ENCODE measurements at regions not wholly inside any gene's neighbourhood (a gene's known extent, or its start where the extent isn't known, plus 50 kb on each side); places are given as distances from the start of the nearest gene placed in this dataset.

GRCh38 chr9:109574061-109574882 is 76.2 kb upstream of the PTPN3 start:
- no peaks in the 10 kb centered on the region for H3K9me3 ChIP-seq (ENCODE audit: control insufficient read depth, insufficient read depth, low read length)
- H3K9ac ChIP-seq (ENCODE audit: low read depth, low read length) = no peak overlapping the region
- H3K4me1 ChIP-seq (ENCODE audit: control insufficient read depth, insufficient read depth, low read length) = no peaks in the 10 kb centered on the region
- H3K36me3 ChIP-seq (ENCODE audit: control insufficient read depth, insufficient read depth, low read length) = no peaks in the 10 kb centered on the region
- H3K4me3 ChIP-seq (ENCODE audit: low read depth, low read length) = no peak overlapping the region
- no peaks in the 10 kb centered on the region for H3K27me3 ChIP-seq (ENCODE audit: control insufficient read depth, insufficient read depth, low read length)

GRCh38 chr9:109576762-109577161 is 78.7 kb upstream of the PTPN3 start:
- Histone ChIP-seq H3K9ac (ENCODE audit: low read depth, low read length) (no peak overlapping the region), H3K4me3 (ENCODE audit: low read depth, low read length) (no peak overlapping the region), H3K27me3 (ENCODE audit: control insufficient read depth, insufficient read depth, low read length) (no peaks in the 10 kb centered on the region), H3K9me3 (ENCODE audit: control insufficient read depth, insufficient read depth, low read length) (no peaks in the 10 kb centered on the region), H3K4me1 (ENCODE audit: control insufficient read depth, insufficient read depth, low read length) (no peaks in the 10 kb centered on the region), H3K36me3 (ENCODE audit: control insufficient read depth, insufficient read depth, low read length) (no peaks in the 10 kb centered on the region)

GRCh38 chr9:109579191-109579948 is 81.3 kb upstream of the PTPN3 start:
- Histone ChIP-seq H3K9me3 (ENCODE audit: control insufficient read depth, insufficient read depth, low read length) (no peaks in the 10 kb centered on the region), H3K4me3 (ENCODE audit: low read depth, low read length) (no peak overlapping the region), H3K36me3 (ENCODE audit: control insufficient read depth, insufficient read depth, low read length) (no peaks in the 10 kb centered on the region), H3K9ac (ENCODE audit: low read depth, low read length) (no peak overlapping the region), H3K4me1 (ENCODE audit: control insufficient read depth, insufficient read depth, low read length) (no peaks in the 10 kb centered on the region), H3K27me3 (ENCODE audit: control insufficient read depth, insufficient read depth, low read length) (no peaks in the 10 kb centered on the region)

- Histone ChIP-seq H3K9me3 (ENCODE audit: control insufficient read depth, insufficient read depth, low read length) (no peaks in the 10 kb centered on the region), H3K4me1 (ENCODE audit: control insufficient read depth, insufficient read depth, low read length) (no peaks in the 10 kb centered on the region), H3K4me3 (ENCODE audit: low read depth, low read length) (no peak overlapping the region), H3K36me3 (ENCODE audit: control insufficient read depth, insufficient read depth, low read length) (no peaks in the 10 kb centered on the region), H3K27me3 (ENCODE audit: control insufficient read depth, insufficient read depth, low read length) (no peaks in the 10 kb centered on the region), H3K9ac (ENCODE audit: low read depth, low read length) (no peak overlapping the region)
Measured at GRCh38 chr9:109582386-109582785, 84.3 kb upstream of the PTPN3 start.

- H3K9ac ChIP-seq (ENCODE audit: low read depth, low read length) = no peak overlapping the region
- no peaks in the 10 kb centered on the region for H3K4me1 ChIP-seq (ENCODE audit: control insufficient read depth, insufficient read depth, low read length)
- H3K27me3 ChIP-seq (ENCODE audit: control insufficient read depth, insufficient read depth, low read length) = no peaks in the 10 kb centered on the region
- H3K4me3 ChIP-seq (ENCODE audit: low read depth, low read length) = no peak overlapping the region
- H3K9me3 ChIP-seq (ENCODE audit: control insufficient read depth, insufficient read depth, low read length) = no peaks in the 10 kb centered on the region
- no peaks in the 10 kb centered on the region for H3K36me3 ChIP-seq (ENCODE audit: control insufficient read depth, insufficient read depth, low read length)
Measured at GRCh38 chr9:109584205-109584604, 86.1 kb upstream of the PTPN3 start.

GRCh38 chr9:109585796-109586195 is 87.7 kb upstream of the PTPN3 start:
- no peaks in the 10 kb centered on the region for H3K9me3 ChIP-seq (ENCODE audit: control insufficient read depth, insufficient read depth, low read length)
- H3K36me3 ChIP-seq (ENCODE audit: control insufficient read depth, insufficient read depth, low read length) = no peaks in the 10 kb centered on the region
- no peak overlapping the region for H3K9ac ChIP-seq (ENCODE audit: low read depth, low read length)
- no peaks in the 10 kb centered on the region for H3K27me3 ChIP-seq (ENCODE audit: control insufficient read depth, insufficient read depth, low read length)
- H3K4me1 ChIP-seq (ENCODE audit: control insufficient read depth, insufficient read depth, low read length) = no peaks in the 10 kb centered on the region
- H3K4me3 ChIP-seq (ENCODE audit: low read depth, low read length) = no peak overlapping the region

GRCh38 chr9:109586993-109587392 is 88.9 kb upstream of the PTPN3 start:
- Histone ChIP-seq H3K4me1 (ENCODE audit: control insufficient read depth, insufficient read depth, low read length) (no peaks in the 10 kb centered on the region), H3K36me3 (ENCODE audit: control insufficient read depth, insufficient read depth, low read length) (no peaks in the 10 kb centered on the region), H3K27me3 (ENCODE audit: control insufficient read depth, insufficient read depth, low read length) (no peaks in the 10 kb centered on the region), H3K9me3 (ENCODE audit: control insufficient read depth, insufficient read depth, low read length) (no peaks in the 10 kb centered on the region), H3K9ac (ENCODE audit: low read depth, low read length) (no peak overlapping the region), H3K4me3 (ENCODE audit: low read depth, low read length) (no peak overlapping the region)

- no peaks in the 10 kb centered on the region for H3K27me3 ChIP-seq (ENCODE audit: control insufficient read depth, insufficient read depth, low read length)
- no peaks in the 10 kb centered on the region for H3K36me3 ChIP-seq (ENCODE audit: control insufficient read depth, insufficient read depth, low read length)
- no peak overlapping the region for H3K9ac ChIP-seq (ENCODE audit: low read depth, low read length)
- H3K9me3 ChIP-seq (ENCODE audit: control insufficient read depth, insufficient read depth, low read length) = no peaks in the 10 kb centered on the region
- H3K4me1 ChIP-seq (ENCODE audit: control insufficient read depth, insufficient read depth, low read length) = no peaks in the 10 kb centered on the region
- H3K4me3 ChIP-seq (ENCODE audit: low read depth, low read length) = no peak overlapping the region
Measured at GRCh38 chr9:109588415-109588814, 90.3 kb upstream of the PTPN3 start.

GRCh38 chr9:109590966-109591365 is 92.9 kb upstream of the PTPN3 start:
- H3K4me3 ChIP-seq (ENCODE audit: low read depth, low read length) = no peak overlapping the region
- no peaks in the 10 kb centered on the region for H3K9me3 ChIP-seq (ENCODE audit: control insufficient read depth, insufficient read depth, low read length)
- no peaks in the 10 kb centered on the region for H3K36me3 ChIP-seq (ENCODE audit: control insufficient read depth, insufficient read depth, low read length)
- no peak overlapping the region for H3K9ac ChIP-seq (ENCODE audit: low read depth, low read length)
- H3K4me1 ChIP-seq (ENCODE audit: control insufficient read depth, insufficient read depth, low read length) = no peaks in the 10 kb centered on the region
- H3K27me3 ChIP-seq (ENCODE audit: control insufficient read depth, insufficient read depth, low read length) = no peaks in the 10 kb centered on the region

GRCh38 chr9:109591691-109592090 is 93.6 kb upstream of the PTPN3 start:
- no peak overlapping the region for H3K4me3 ChIP-seq (ENCODE audit: low read depth, low read length)
- no peaks in the 10 kb centered on the region for H3K27me3 ChIP-seq (ENCODE audit: control insufficient read depth, insufficient read depth, low read length)
- H3K36me3 ChIP-seq (ENCODE audit: control insufficient read depth, insufficient read depth, low read length) = no peaks in the 10 kb centered on the region
- H3K9ac ChIP-seq (ENCODE audit: low read depth, low read length) = no peak overlapping the region
- H3K4me1 ChIP-seq (ENCODE audit: control insufficient read depth, insufficient read depth, low read length) = no peaks in the 10 kb centered on the region
- no peaks in the 10 kb centered on the region for H3K9me3 ChIP-seq (ENCODE audit: control insufficient read depth, insufficient read depth, low read length)

- no peaks in the 10 kb centered on the region for H3K9me3 ChIP-seq (ENCODE audit: control insufficient read depth, insufficient read depth, low read length)
- H3K36me3 ChIP-seq (ENCODE audit: control insufficient read depth, insufficient read depth, low read length) = no peaks in the 10 kb centered on the region
- H3K27me3 ChIP-seq (ENCODE audit: control insufficient read depth, insufficient read depth, low read length) = no peaks in the 10 kb centered on the region
- no peak overlapping the region for H3K9ac ChIP-seq (ENCODE audit: low read depth, low read length)
- H3K4me3 ChIP-seq (ENCODE audit: low read depth, low read length) = no peak overlapping the region
- H3K4me1 ChIP-seq (ENCODE audit: control insufficient read depth, insufficient read depth, low read length) = no peaks in the 10 kb centered on the region
Measured at GRCh38 chr9:109593612-109594011, 95.5 kb upstream of the PTPN3 start.

GRCh38 chr9:109597496-109597895 is 99.4 kb upstream of the PTPN3 start:
- Histone ChIP-seq H3K9me3 (ENCODE audit: control insufficient read depth, insufficient read depth, low read length) (no peaks in the 10 kb centered on the region), H3K27me3 (ENCODE audit: control insufficient read depth, insufficient read depth, low read length) (no peaks in the 10 kb centered on the region), H3K36me3 (ENCODE audit: control insufficient read depth, insufficient read depth, low read length) (no peaks in the 10 kb centered on the region), H3K4me1 (ENCODE audit: control insufficient read depth, insufficient read depth, low read length) (no peaks in the 10 kb centered on the region), H3K4me3 (ENCODE audit: low read depth, low read length) (no peak overlapping the region), H3K9ac (ENCODE audit: low read depth, low read length) (no peak overlapping the region)
